Astrocyte of the spinal cord (primary cell): ENCODE measurements at regions not wholly inside any gene's neighbourhood (a gene's known extent, or its start where the extent isn't known, plus 50 kb on each side); places are given as distances from the start of the nearest gene placed in this dataset.
A peak's percentile ranks its signal among the peaks of the same experiment; 100 is the strongest.

ENCODE experiments used
- DNase-seq: peaks from one replicate; pipeline ENCODE4 v3.0.0; 2011; ENCODE audit warnings: low read depth, low spot score
- H3K4me3 ChIP-seq: 2 replicates; pipeline ENCODE4 v1.5.1; 2011; ENCODE audit warnings: low read depth, mild to moderate bottlenecking, low read length, moderate library complexity
- CTCF ChIP-seq: IDR thresholded peaks from 2 replicates; pipeline ENCODE4 v1.5.1; 2012; ENCODE audit warnings: low read depth, mild to moderate bottlenecking, low read length, inconsistent platforms
- in situ Hi-C: cut with HindIII; loops from 2 replicates; pipeline ENCODE4 v1.10.0; 2017; ENCODE audit warnings: low sequenced_read_pairs

- in situ Hi-C loops, result no loop called here
- H3K4me3 ChIP-seq, result peak overlapping the region; percentile 34
- no peak for TF ChIP-seq CTCF
- peak; percentile 27 for DNase-seq
These were observed 530.7 kb downstream of the ZIC1 start for GRCh38 chr3:147939839-147940238.

GRCh38 chr3:147940405-147941193 lies 531.4 kb downstream of the ZIC1 start:
- H3K4me3 ChIP-seq, result no peak overlapping the region
- TF ChIP-seq CTCF, result peak; percentile 11
- in situ Hi-C loops, result no loop called here
- peak; percentile 48 for DNase-seq

GRCh38 chr3:147941969-147942368 lies 532.8 kb downstream of the ZIC1 start:
- TF ChIP-seq CTCF, result no peak
- H3K4me3 ChIP-seq, result no peak overlapping the region
- no peak for DNase-seq
- in situ Hi-C loops, result no loop called here

GRCh38 chr3:147943265-147943945 lies 534.2 kb downstream of the ZIC1 start:
- in situ Hi-C loops, result no loop called here
- TF ChIP-seq CTCF, result no peak
- H3K4me3 ChIP-seq, result no peak overlapping the region
- DNase-seq, result peak; percentile 94

- in situ Hi-C loops, result no loop called here
- TF ChIP-seq CTCF, result peak; percentile 82
- peak overlapping the region; percentile 26 for H3K4me3 ChIP-seq
- DNase-seq, result peak; percentile 98
These were observed 536.9 kb downstream of the ZIC1 start for GRCh38 chr3:147945968-147946519.

GRCh38 chr3:147956615-147957014 lies 547.5 kb downstream of the ZIC1 start:
- no peak for TF ChIP-seq CTCF
- no peak for DNase-seq
- no peak overlapping the region for H3K4me3 ChIP-seq
- in situ Hi-C loops, result no loop called here
